ENCODE measurements at regions not wholly inside any gene's neighbourhood (a gene's known extent, or its start where the extent isn't known, plus 50 kb on each side); places are given as distances from the start of the nearest gene placed in this dataset.

DNA sequence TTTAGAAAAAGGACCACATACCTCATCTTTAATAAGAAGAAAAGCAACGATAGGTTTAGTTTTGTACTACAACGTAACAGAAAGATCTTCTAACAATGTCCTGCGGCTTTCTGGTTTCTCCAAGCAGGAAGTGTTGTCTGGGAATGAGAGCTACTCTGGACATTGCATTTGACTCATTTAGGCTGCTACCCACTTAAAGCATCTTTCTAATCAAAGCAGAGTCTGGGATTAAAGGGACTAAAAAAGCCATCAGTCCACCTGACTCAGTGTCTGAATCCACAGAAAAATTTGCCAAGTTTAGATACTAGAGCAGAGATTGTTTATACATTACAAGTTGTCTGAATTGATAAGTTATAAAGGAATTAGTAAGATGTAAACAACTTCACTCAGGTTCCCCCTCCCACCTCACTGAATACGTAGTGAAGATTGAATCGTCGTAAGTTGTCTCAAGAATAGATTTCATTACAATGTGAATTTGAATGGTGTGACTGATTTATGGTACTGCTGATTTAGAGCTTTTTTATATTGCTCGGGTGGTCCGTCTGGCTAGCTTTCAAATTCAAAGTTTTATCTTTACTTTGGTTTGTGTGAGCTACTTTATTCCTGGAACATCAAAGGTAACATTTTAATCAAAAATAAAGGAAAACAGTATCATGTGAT is 70.2 kb upstream of the SMIM21 start:
- TF ChIP-seq, protein P1, sequence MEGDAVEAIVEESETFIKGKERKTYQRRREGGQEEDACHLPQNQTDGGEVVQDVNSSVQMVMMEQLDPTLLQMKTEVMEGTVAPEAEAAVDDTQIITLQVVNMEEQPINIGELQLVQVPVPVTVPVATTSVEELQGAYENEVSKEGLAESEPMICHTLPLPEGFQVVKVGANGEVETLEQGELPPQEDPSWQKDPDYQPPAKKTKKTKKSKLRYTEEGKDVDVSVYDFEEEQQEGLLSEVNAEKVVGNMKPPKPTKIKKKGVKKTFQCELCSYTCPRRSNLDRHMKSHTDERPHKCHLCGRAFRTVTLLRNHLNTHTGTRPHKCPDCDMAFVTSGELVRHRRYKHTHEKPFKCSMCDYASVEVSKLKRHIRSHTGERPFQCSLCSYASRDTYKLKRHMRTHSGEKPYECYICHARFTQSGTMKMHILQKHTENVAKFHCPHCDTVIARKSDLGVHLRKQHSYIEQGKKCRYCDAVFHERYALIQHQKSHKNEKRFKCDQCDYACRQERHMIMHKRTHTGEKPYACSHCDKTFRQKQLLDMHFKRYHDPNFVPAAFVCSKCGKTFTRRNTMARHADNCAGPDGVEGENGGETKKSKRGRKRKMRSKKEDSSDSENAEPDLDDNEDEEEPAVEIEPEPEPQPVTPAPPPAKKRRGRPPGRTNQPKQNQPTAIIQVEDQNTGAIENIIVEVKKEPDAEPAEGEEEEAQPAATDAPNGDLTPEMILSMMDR (IDR thresholded peaks at IDR 0.05; ENCODE audit: unreplicated experiment): no peak
- H3K9me3 Mint-ChIP-seq: no peaks in the 10 kb centered on the region

DNA sequence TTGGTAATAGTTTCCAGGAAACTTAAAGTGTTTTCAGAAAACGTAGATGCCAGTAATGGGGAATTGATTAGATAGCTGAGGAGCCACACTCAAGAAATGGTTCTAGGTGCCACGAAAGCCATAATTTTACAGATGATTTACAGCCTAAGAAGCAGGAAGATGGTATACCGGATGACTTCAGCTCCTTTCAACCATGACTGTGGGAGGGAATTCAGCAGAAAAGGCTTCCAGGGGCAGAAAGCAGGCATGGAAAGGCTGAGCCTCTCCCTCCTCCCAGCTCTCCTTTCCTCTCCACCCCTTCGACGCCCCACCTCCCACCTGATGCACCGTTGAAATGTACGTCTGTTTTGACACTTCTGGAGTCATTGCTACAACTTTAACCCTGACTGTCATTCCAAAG is 68.6 kb upstream of the SMIM21 start:
- Mint-ChIP-seq H3K27me3 (ENCODE audit: low read depth) (peaks cover 6% of the 10 kb centered on the region), H3K9me3 (no peaks in the 10 kb centered on the region), H3K4me1 (peaks cover 14% of the 10 kb centered on the region), H3K4me3 (no peak overlapping the region), H3K27ac (no peak overlapping the region), H3K36me3 (no peaks in the 10 kb centered on the region)
- DNase-seq (ENCODE audit: low spot score in 2 of 2, unreplicated experiment in 2 of 2): no peak
- TF ChIP-seq, protein P1 (IDR thresholded peaks at IDR 0.05; ENCODE audit: unreplicated experiment): no peak

More for the DNA sequence above, 70.2 kb upstream of the SMIM21 start:
- Mint-ChIP-seq H3K27ac (no peak overlapping the region), H3K4me1 (peaks cover 13% of the 10 kb centered on the region), H3K27me3 (ENCODE audit: low read depth) (peaks cover 6% of the 10 kb centered on the region), H3K4me3 (no peak overlapping the region), H3K36me3 (no peaks in the 10 kb centered on the region)
- no peak for DNase-seq (ENCODE audit: low spot score in 2 of 2, unreplicated experiment in 2 of 2)

DNA sequence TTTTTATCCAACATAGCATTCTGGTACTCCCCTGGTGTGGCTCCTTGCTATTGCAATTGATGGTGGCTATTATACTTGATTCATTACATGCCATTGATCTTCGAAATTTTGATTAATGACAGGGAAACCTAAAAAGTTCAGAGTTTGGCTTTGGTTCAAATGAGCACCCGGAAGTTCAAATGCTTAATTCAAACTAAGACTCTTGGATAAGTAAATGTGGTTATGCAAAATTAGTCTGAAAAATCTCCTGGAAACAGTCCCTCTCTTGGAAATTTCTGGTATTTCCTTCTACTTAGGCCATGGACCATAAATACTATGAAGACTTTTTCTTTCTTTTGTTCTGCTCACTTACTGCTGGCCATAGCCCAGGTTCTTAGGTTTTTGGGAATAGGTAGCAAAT is 65.3 kb upstream of the SMIM21 start:
- H3K36me3 Mint-ChIP-seq: no peaks in the 10 kb centered on the region
- H3K4me3 Mint-ChIP-seq: no peak overlapping the region
- H3K4me1 Mint-ChIP-seq: peaks cover 17% of the 10 kb centered on the region
- no peak for DNase-seq (ENCODE audit: low spot score in 2 of 2, unreplicated experiment in 2 of 2)
- no peaks in the 10 kb centered on the region for H3K27me3 Mint-ChIP-seq (ENCODE audit: low read depth)
- no peaks in the 10 kb centered on the region for H3K9me3 Mint-ChIP-seq
- H3K27ac Mint-ChIP-seq: no peak overlapping the region
- TF ChIP-seq, protein P1 (IDR thresholded peaks at IDR 0.05; ENCODE audit: unreplicated experiment): no peak

DNA sequence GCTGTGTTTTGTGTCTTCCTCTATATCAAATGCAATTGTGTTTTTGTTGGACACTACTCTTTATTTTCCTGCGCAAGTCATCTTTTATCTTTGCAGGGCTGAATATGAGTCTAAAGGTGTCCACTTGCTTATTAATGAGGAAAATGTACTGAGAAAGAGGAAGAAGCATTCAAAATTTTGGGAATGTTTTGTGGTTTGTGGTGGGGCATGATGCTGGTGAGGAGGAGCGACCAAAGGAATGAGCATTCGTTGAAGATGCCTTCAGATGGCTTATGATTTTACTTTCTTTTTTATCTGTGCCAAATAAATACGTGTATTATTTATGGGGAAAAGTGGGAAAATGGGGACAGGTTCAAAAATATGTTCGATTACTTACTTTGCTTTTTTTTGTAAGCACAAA is 63.9 kb upstream of the SMIM21 start:
- no peaks in the 10 kb centered on the region for H3K27me3 Mint-ChIP-seq (ENCODE audit: low read depth)
- DNase-seq (ENCODE audit: low spot score in 2 of 2, unreplicated experiment in 2 of 2): no peak
- peaks cover under 1% of the 10 kb centered on the region for H3K9me3 Mint-ChIP-seq
- no peak overlapping the region for H3K27ac Mint-ChIP-seq
- TF ChIP-seq, protein P1 (IDR thresholded peaks at IDR 0.05; ENCODE audit: unreplicated experiment): no peak
- H3K36me3 Mint-ChIP-seq: no peaks in the 10 kb centered on the region
- H3K4me3 Mint-ChIP-seq: no peak overlapping the region
- peaks cover 14% of the 10 kb centered on the region for H3K4me1 Mint-ChIP-seq

DNA sequence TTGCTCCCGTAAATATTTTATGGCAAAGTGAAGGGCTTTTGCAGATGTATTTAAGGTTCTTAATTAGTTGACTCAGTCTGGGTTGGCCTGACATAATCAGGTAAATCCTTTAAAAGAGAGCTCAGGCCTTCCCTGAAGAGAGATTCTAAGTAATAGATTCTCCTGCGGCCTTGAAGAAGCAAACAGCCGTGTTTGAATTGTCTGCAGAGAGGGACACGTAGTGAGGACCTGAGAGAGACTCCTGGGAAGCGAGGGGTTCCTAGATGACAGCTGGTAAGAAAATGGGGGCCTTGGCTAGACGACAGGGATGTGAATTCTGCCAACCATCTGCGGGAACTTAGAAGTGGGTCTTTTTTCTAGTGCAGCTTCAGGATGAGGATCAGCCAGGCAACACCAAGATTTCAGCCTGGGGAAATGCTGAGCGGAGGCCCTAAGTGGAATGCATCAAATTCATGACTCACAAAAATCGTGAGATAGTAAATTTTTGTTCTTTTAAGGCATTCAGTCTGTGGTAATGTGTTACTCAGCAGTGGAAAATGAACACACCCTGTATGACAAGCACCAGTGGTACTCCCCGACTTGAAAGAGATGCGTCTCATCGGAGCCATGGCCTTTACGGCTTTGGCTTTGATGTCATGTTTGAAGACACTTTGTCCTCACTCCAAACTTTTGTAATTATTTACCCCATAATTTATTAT is 62.1 kb upstream of the SMIM21 start:
- peaks cover 13% of the 10 kb centered on the region for H3K9me3 Mint-ChIP-seq
- TF ChIP-seq, protein P1 (IDR thresholded peaks at IDR 0.05; ENCODE audit: unreplicated experiment): no peak
- H3K4me3 Mint-ChIP-seq: no peak overlapping the region
- no peak for DNase-seq (ENCODE audit: low spot score in 2 of 2, unreplicated experiment in 2 of 2)
- H3K36me3 Mint-ChIP-seq: peaks cover 3% of the 10 kb centered on the region
- H3K27ac Mint-ChIP-seq: peak overlapping the region; percentile 83
- H3K4me1 Mint-ChIP-seq: peaks cover 14% of the 10 kb centered on the region
- H3K27me3 Mint-ChIP-seq (ENCODE audit: low read depth): no peaks in the 10 kb centered on the region
